ENCODE measurements at regions not wholly inside any gene's neighbourhood (a gene's known extent, or its start where the extent isn't known, plus 50 kb on each side); places are given as distances from the start of the nearest gene placed in this dataset.
A peak's percentile ranks its signal among the peaks of the same experiment; 100 is the strongest.

DNA sequence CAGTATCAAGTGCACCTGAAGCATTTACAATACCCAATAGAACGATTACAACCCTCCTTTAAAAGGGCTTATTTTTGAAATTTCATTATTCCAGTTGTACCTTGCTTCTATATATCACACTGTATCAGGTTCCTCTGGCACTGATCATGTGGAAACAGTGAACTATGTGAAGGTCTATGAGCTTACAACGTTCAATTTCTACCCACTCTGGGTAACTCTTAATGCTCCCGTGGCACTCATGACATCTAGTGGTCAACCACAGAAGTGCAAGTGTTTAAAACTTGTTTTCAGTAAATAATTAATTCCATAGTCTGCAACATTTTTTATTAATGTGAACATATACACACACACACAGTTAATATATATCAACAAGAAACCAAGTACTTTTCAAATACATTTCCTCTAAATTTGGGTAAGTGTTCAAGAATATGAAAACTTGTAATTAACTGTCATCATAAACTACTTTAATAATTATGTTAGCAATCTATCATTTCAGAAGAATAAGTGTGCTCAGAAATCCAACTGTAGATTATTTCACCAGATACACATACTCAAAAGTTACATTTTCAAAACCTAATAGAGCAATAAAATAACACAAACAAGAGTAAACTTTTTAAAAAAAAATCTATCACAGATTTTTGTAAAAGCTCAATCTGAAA is 61.0 kb downstream of the MPP7 start (continued):
- TF ChIP-seq, protein P1, sequence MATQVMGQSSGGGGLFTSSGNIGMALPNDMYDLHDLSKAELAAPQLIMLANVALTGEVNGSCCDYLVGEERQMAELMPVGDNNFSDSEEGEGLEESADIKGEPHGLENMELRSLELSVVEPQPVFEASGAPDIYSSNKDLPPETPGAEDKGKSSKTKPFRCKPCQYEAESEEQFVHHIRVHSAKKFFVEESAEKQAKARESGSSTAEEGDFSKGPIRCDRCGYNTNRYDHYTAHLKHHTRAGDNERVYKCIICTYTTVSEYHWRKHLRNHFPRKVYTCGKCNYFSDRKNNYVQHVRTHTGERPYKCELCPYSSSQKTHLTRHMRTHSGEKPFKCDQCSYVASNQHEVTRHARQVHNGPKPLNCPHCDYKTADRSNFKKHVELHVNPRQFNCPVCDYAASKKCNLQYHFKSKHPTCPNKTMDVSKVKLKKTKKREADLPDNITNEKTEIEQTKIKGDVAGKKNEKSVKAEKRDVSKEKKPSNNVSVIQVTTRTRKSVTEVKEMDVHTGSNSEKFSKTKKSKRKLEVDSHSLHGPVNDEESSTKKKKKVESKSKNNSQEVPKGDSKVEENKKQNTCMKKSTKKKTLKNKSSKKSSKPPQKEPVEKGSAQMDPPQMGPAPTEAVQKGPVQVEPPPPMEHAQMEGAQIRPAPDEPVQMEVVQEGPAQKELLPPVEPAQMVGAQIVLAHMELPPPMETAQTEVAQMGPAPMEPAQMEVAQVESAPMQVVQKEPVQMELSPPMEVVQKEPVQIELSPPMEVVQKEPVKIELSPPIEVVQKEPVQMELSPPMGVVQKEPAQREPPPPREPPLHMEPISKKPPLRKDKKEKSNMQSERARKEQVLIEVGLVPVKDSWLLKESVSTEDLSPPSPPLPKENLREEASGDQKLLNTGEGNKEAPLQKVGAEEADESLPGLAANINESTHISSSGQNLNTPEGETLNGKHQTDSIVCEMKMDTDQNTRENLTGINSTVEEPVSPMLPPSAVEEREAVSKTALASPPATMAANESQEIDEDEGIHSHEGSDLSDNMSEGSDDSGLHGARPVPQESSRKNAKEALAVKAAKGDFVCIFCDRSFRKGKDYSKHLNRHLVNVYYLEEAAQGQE (IDR thresholded peaks at IDR 0.05; ENCODE audit: borderline replicate concordance) = peak; percentile 37; the same call in 1 of the 2 replicates
- TF ChIP-seq, protein P1 (CRISPR knock-in tag; IDR thresholded peaks at IDR 0.05; ENCODE audit: low read depth) = no peak
